IMR-90 (cell line): ENCODE measurements at regions not wholly inside any gene's neighbourhood (a gene's known extent, or its start where the extent isn't known, plus 50 kb on each side); places are given as distances from the start of the nearest gene placed in this dataset.

Source experiments
- ATAC-seq: fragments of 200-7000 bp; cut with Tn5 transposase; 2 replicates; pipeline ENCODE4 v1.9.1; 2020; ENCODE audit warnings: low read depth, mild to moderate bottlenecking, moderate library complexity
- BruUV-seq: library from RNA; stranded (reverse); fragments of 400-500 nt; replicated peaks from 2 replicates; lab custom pipeline; 2021; lab: Mats Ljungman, UMichigan
- CTCF ChIA-PET: fragments of 300-600 bp; formaldehyde crosslinking; extraction: SDS; loops from one replicate; lab custom pipeline; 2021; ENCODE audit warnings: antibody characterized with exemption; lab: Yijun Ruan, JAX
- POLR2A ChIA-PET: fragments of 300-600 bp; sonication (Branson Sonifier 250); formaldehyde crosslinking; loops from one replicate; lab custom pipeline; 2022; ENCODE audit warnings: antibody characterized with exemption; ENCODE audit not compliant: unreplicated experiment; lab: Charles Lee
- DNase-seq: peaks from one replicate; pipeline ENCODE4 v3.0.0; 2013
- H2AFZ ChIP-seq: replicated peaks from 2 replicates; pipeline ENCODE3; 2013; ENCODE audit warnings: low read length, mild to moderate bottlenecking; ENCODE audit not compliant: poor library complexity
- H2AK5ac ChIP-seq: 2 replicates; pipeline ENCODE4 v1.6.1; 2013; ENCODE audit warnings: low read depth, low read length, inconsistent platforms
- H2AK9ac ChIP-seq: replicated peaks from 2 replicates; pipeline ENCODE3; 2013; ENCODE audit warnings: mild to moderate bottlenecking, low read depth, low read length, moderate library complexity; ENCODE audit not compliant: poor library complexity
- H2BK120ac ChIP-seq: 2 replicates; pipeline ENCODE4 v1.6.1; 2013; ENCODE audit warnings: low read depth, low read length, inconsistent platforms
- H2BK15ac ChIP-seq: 3 replicates; pipeline ENCODE4 v1.6.1; 2013; ENCODE audit warnings: low read depth, low read length, inconsistent platforms
- H2BK20ac ChIP-seq: 2 replicates; pipeline ENCODE4 v1.6.1; 2013; ENCODE audit warnings: low read depth, mild to moderate bottlenecking, inconsistent platforms, low read length, moderate library complexity
- H2BK5ac ChIP-seq: 2 replicates; pipeline ENCODE4 v1.6.1; 2013; ENCODE audit warnings: mild to moderate bottlenecking, low read depth, low read length, inconsistent platforms; ENCODE audit not compliant: poor library complexity, severe bottlenecking
- H3K14ac ChIP-seq: replicated peaks from 2 replicates; pipeline ENCODE4 v1.6.1; 2013; ENCODE audit warnings: low read depth, low read length, inconsistent platforms
- H3K18ac ChIP-seq: 2 replicates; pipeline ENCODE4 v1.6.1; 2013; ENCODE audit warnings: low read depth, low read length, control low read depth
- H3K23ac ChIP-seq: 2 replicates; pipeline ENCODE4 v1.6.1; 2013; ENCODE audit warnings: low read depth, low read length, inconsistent platforms
- H3K27ac ChIP-seq: 2 replicates; pipeline ENCODE4 v1.5.1; 2013; ENCODE audit warnings: mild to moderate bottlenecking, control low read depth, low read length; ENCODE audit not compliant: insufficient read depth
- H3K27me3 ChIP-seq: 2 replicates; pipeline ENCODE4 v1.6.1; 2013; ENCODE audit warnings: low read length; ENCODE audit not compliant: control insufficient read depth, insufficient read depth
- H3K36me3 ChIP-seq: 2 replicates; pipeline ENCODE4 v1.6.1; 2013; ENCODE audit warnings: low read length, mixed read lengths; ENCODE audit not compliant: control insufficient read depth, insufficient read depth
- H3K4ac ChIP-seq: 2 replicates; pipeline ENCODE4 v1.6.1; 2013; ENCODE audit warnings: low read depth, low read length, inconsistent platforms
- H3K4me1 ChIP-seq: 2 replicates; pipeline ENCODE4 v1.6.1; 2013; ENCODE audit warnings: low read length, mixed read lengths; ENCODE audit not compliant: control insufficient read depth, insufficient read depth
- H3K4me2 ChIP-seq: 2 replicates; pipeline ENCODE4 v1.6.1; 2013; ENCODE audit warnings: low read depth, mild to moderate bottlenecking, control low read depth, low read length, moderate library complexity
- H3K4me3 ChIP-seq: 2 replicates; pipeline ENCODE4 v1.5.1; 2013; ENCODE audit warnings: low read depth, mild to moderate bottlenecking, control low read depth, low read length, moderate library complexity; ENCODE audit not compliant: insufficient read depth
- H3K56ac ChIP-seq: 2 replicates; pipeline ENCODE4 v1.6.1; 2013; ENCODE audit warnings: low read length, inconsistent platforms; ENCODE audit not compliant: insufficient read depth; ENCODE audit errors: extremely low read depth
- H3K79me1 ChIP-seq, 2 experiments: 2 replicates each; pipeline ENCODE4 v1.6.1; 2013; ENCODE audit warnings: low read length in 2 of 2, inconsistent platforms in 1 of 2, low read depth in 1 of 2
- H3K9ac ChIP-seq: 2 replicates; pipeline ENCODE4 v1.6.1; 2013; ENCODE audit warnings: low read depth, low read length, control low read depth
- H3K9me1 ChIP-seq: 2 replicates; pipeline ENCODE4 v1.6.1; 2013; ENCODE audit warnings: low read length, inconsistent platforms; ENCODE audit not compliant: insufficient read depth
- H3K9me3 ChIP-seq: 2 replicates; pipeline ENCODE4 v1.6.1; 2013; ENCODE audit warnings: low read length; ENCODE audit not compliant: control insufficient read depth, insufficient read depth
- H4K20me1 ChIP-seq: 2 replicates; pipeline ENCODE4 v1.6.1; 2013; ENCODE audit warnings: low read length, inconsistent platforms; ENCODE audit not compliant: insufficient read depth
- H4K5ac ChIP-seq: 2 replicates; pipeline ENCODE4 v1.6.1; 2013; ENCODE audit warnings: mild to moderate bottlenecking, low read depth, low read length, control low read depth
- H4K8ac ChIP-seq, 2 experiments: 2 replicates each; pipeline ENCODE4 v1.6.1; 2013; ENCODE audit warnings: low read depth in 2 of 2, low read length in 2 of 2, control low read depth in 1 of 2, inconsistent platforms in 1 of 2
- H4K91ac ChIP-seq: 2 replicates; pipeline ENCODE4 v1.6.1; 2013; ENCODE audit warnings: low read depth, low read length, inconsistent platforms; ENCODE audit not compliant: insufficient read depth
- CEBPB ChIP-seq: IDR thresholded peaks from 2 replicates; pipeline ENCODE4 v1.6.1; 2012; ENCODE audit warnings: low read depth, low read length, improper control_type of control experiment
- CHD1 ChIP-seq: IDR thresholded peaks from 2 replicates; pipeline ENCODE4 v1.6.1; 2012; ENCODE audit warnings: low read depth, low read length, improper control_type of control experiment
- WGBS, 2 experiments: methylation state at CpG; one replicate each; pipeline versions ENCODE4 v1.1.5 to v1.1.7; 2013; ENCODE audit warnings: missing lambda C conversion rate in 2 of 2; ENCODE audit not compliant: insufficient read length in 1 of 2; ENCODE audit errors: extremely low coverage in 2 of 2; 5-methylcytosine and 5-hydroxymethylcytosine counted together
- dilution Hi-C: fragments of 300-500 bp; cut with HindIII; formaldehyde crosslinking; loops from one replicate; pipeline ENCODE4 v1.14.3; 2018; ENCODE audit warnings: low sequenced_read_pairs; ENCODE audit not compliant: unreplicated experiment
- in situ Hi-C: fragments of 300-500 bp; cut with MboI; formaldehyde crosslinking; loops from 3 replicates; pipeline ENCODE4 v1.14.3; 2019; ENCODE audit warnings: low sequenced_read_pairs, inconsistent platforms, mixed read lengths
- intact Hi-C: fragments of 100-400 bp; cut with micrococcal nuclease; formaldehyde crosslinking; loops from 2 replicates; pipeline ENCODE4 v1.10.0; 2022
- TF ChIP-seq, protein P1 (sequence below): conservative IDR thresholded peaks from 2 replicates; pipeline ENCODE4 v1.5.1; 2012; ENCODE audit warnings: mild to moderate bottlenecking, low read depth, low read length, improper control_type of control experiment

DNA sequence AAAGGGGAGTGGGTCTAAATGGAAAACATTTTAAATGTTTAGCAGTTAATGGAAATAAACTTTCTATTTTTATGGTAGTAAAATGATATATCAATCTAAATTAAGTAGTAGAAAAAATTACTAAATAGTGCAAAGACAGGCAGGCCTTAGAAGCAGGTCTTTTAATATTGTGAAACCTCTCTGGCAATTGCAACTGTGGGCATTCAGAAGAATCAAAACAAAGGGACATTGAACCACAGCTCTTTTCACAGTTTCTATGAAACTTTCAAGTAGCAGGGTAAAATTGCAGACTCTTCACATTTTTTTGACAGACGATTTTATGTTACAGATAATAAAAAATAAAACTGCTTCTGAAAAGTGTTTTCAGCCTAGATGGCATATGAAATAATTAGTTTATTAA is 533.7 kb downstream of the BCKDHB start:
- Histone ChIP-seq H3K23ac (no peak overlapping the region), H4K91ac (no peak overlapping the region), H3K4me3 (no peak overlapping the region), H3K36me3 (no peaks in the 10 kb centered on the region), H3K79me1 (no peaks in the 10 kb centered on the region), H3K4me2 (no peak overlapping the region), H3K27me3 (no peaks in the 10 kb centered on the region), H3K18ac (0 out of 2 replicates have a peak overlapping the region, but pooled peaks have one; percentile 49), H2BK5ac (peak overlapping the region; percentile 85), H2AFZ (no peak overlapping the region), H2AK9ac (no peak overlapping the region), H3K14ac (no peak overlapping the region), H3K27ac (no peak overlapping the region), H3K9ac (no peak overlapping the region), H4K20me1 (no peaks in the 10 kb centered on the region), H2BK120ac (no peak overlapping the region), H4K8ac (no peak overlapping the region; a peak in 1 of 4 replicates), H3K4ac (no peak overlapping the region), H3K56ac (no peak overlapping the region), H2BK15ac (no peak overlapping the region), H3K9me3 (no peaks in the 10 kb centered on the region), H2BK20ac (peak overlapping the region; percentile 14; the same call in 1 of the 2 replicates), H4K5ac (no peak overlapping the region), H3K4me1 (peaks cover 9% of the 10 kb centered on the region; the same call in 1 of the 2 replicates), H3K9me1 (peaks cover 2% of the 10 kb centered on the region; the same call in 1 of the 2 replicates), H2AK5ac (no peak overlapping the region)
- ATAC-seq (no peak), DNase-seq (no peak)
- dilution Hi-C loops (no loop called here), intact Hi-C loops (no loop called here), in situ Hi-C loops (no loop called here)
- WGBS, 2 experiments, result no CpG with 5 or more reads among the region's 1 CpG
- TF ChIP-seq CHD1 (no peak), CEBPB (peak; percentile 49; the same call in 1 of the 2 replicates)
- TF ChIP-seq, protein P1, sequence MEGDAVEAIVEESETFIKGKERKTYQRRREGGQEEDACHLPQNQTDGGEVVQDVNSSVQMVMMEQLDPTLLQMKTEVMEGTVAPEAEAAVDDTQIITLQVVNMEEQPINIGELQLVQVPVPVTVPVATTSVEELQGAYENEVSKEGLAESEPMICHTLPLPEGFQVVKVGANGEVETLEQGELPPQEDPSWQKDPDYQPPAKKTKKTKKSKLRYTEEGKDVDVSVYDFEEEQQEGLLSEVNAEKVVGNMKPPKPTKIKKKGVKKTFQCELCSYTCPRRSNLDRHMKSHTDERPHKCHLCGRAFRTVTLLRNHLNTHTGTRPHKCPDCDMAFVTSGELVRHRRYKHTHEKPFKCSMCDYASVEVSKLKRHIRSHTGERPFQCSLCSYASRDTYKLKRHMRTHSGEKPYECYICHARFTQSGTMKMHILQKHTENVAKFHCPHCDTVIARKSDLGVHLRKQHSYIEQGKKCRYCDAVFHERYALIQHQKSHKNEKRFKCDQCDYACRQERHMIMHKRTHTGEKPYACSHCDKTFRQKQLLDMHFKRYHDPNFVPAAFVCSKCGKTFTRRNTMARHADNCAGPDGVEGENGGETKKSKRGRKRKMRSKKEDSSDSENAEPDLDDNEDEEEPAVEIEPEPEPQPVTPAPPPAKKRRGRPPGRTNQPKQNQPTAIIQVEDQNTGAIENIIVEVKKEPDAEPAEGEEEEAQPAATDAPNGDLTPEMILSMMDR, result no peak
- POLR2A ChIA-PET, result interaction anchor here (0.7 kb wide), 1 partner anchor 93 kb away, joined by 4 read pairs; no protein-coding TSS in a partner anchor
- CTCF ChIA-PET, result interaction anchor here (0.6 kb wide), 1 partner anchor 318 kb away, joined by 5 read pairs; no protein-coding TSS in a partner anchor
- BruUV-seq, result no TSS peak
